Thymus (tissue), 11 donors: ENCODE measurements at regions not wholly inside any gene's neighbourhood (a gene's known extent, or its start where the extent isn't known, plus 50 kb on each side); places are given as distances from the start of the nearest gene placed in this dataset.

Source experiments
- DNase-seq, 9 donors: peaks; one replicate each; pipeline ENCODE4 v3.0.0-alpha.2; 2013; ENCODE audit warnings: low spot score in 9 of 9, low read depth in 6 of 9, missing footprints in 1 of 9
- H3K27ac ChIP-seq, 2 donors: one replicate each; pipeline ENCODE4 v1.5.1; 2013; ENCODE audit warnings: control low read depth in 1 of 2, low read depth in 1 of 2, low read length in 1 of 2, mild to moderate bottlenecking in 1 of 2, moderate library complexity in 1 of 2
- H3K27me3 ChIP-seq, 2 donors: one replicate each; pipeline ENCODE4 v1.5.1; 2013; ENCODE audit warnings: low read length in 1 of 2; ENCODE audit not compliant: control insufficient read depth in 2 of 2, insufficient read depth in 1 of 2
- H3K36me3 ChIP-seq, 2 donors: one replicate each; pipeline ENCODE4 v1.5.1; 2013; ENCODE audit warnings: low read length in 1 of 2, mild to moderate bottlenecking in 1 of 2, moderate library complexity in 1 of 2; ENCODE audit not compliant: control insufficient read depth in 2 of 2, insufficient read depth in 2 of 2
- H3K4me1 ChIP-seq, 2 donors: one replicate each; pipeline ENCODE4 v1.5.1; 2013; ENCODE audit warnings: low read length in 2 of 2; ENCODE audit not compliant: control insufficient read depth in 2 of 2, insufficient read depth in 2 of 2
- H3K4me3 ChIP-seq, 2 donors: one replicate each; pipeline ENCODE4 v1.5.1; 2013; ENCODE audit warnings: low read length in 2 of 2, control low read depth in 1 of 2, mild to moderate bottlenecking in 1 of 2
- H3K9me3 ChIP-seq, 2 donors: one replicate each; pipeline ENCODE4 v1.5.1; 2013; ENCODE audit warnings: low read length in 1 of 2, mild to moderate bottlenecking in 1 of 2; ENCODE audit not compliant: control insufficient read depth in 2 of 2, insufficient read depth in 1 of 2
- WGBS: extraction: QIAGEN DNeasy Blood & Tissue Kit; methylation state at CpG from one replicate; pipeline ENCODE4 v1.1.7; 2013; 5-methylcytosine and 5-hydroxymethylcytosine counted together
- donor health status: healthy.

- Histone ChIP-seq H3K27ac (no peak overlapping the region), H3K9me3 (peaks cover 0 to 4% of the 10 kb centered on the region in 2 donors), H3K27me3 (no peaks in the 10 kb centered on the region), H3K36me3 (no peaks in the 10 kb centered on the region), H3K4me3 (no peak overlapping the region), H3K4me1 (peaks cover 10 to 30% of the 10 kb centered on the region in 2 donors)
- WGBS, result 60% methylated on average over 4 of the region's 4 CpGs
- DNase-seq, result no peak
These were observed 126.1 kb downstream of the SNX18 start for GRCh38 chr5:54643685-54644106.

- WGBS, result 88% methylated on average over 5 of the region's 5 CpGs
These were observed 122.1 kb downstream of the SNX18 start for GRCh38 chr5:54639621-54640020.

GRCh38 chr5:54638106-54638505 is 120.5 kb downstream of the SNX18 start:
- no peak for DNase-seq
- WGBS, result 18% methylated on average over 2 of the region's 2 CpGs
- H3K27me3 ChIP-seq, result no peaks in the 10 kb centered on the region
- no peak overlapping the region for H3K4me3 ChIP-seq
- no peaks in the 10 kb centered on the region for H3K9me3 ChIP-seq
- H3K4me1 ChIP-seq, result no peaks in the 10 kb centered on the region
- no peak overlapping the region for H3K27ac ChIP-seq
- no peaks in the 10 kb centered on the region for H3K36me3 ChIP-seq

More at GRCh38 chr5:54639621-54640020, 122.1 kb downstream of the SNX18 start:
- H3K9me3 ChIP-seq, result no peaks in the 10 kb centered on the region
- no peaks in the 10 kb centered on the region for H3K27me3 ChIP-seq
- DNase-seq, result no peak
- peaks cover 0 to 7% of the 10 kb centered on the region in 2 donors for H3K4me1 ChIP-seq
- no peak overlapping the region for H3K4me3 ChIP-seq
- H3K36me3 ChIP-seq, result no peaks in the 10 kb centered on the region
- no peak overlapping the region for H3K27ac ChIP-seq

GRCh38 chr5:54637654-54638053 is 120.1 kb downstream of the SNX18 start:
- Histone ChIP-seq H3K9me3 (no peaks in the 10 kb centered on the region), H3K4me1 (no peaks in the 10 kb centered on the region), H3K36me3 (no peaks in the 10 kb centered on the region), H3K4me3 (no peak overlapping the region), H3K27ac (peak overlapping the region; percentile 46 to 52), H3K27me3 (no peaks in the 10 kb centered on the region)
- peak in 1 of 9 donors; percentile 12 for DNase-seq
- WGBS, result 90% methylated on average over 6 of the region's 6 CpGs

GRCh38 chr5:54634089-54634488 is 116.5 kb downstream of the SNX18 start:
- WGBS, result 94% methylated on average over 1 of the region's 1 CpG
- no peak overlapping the region for H3K4me3 ChIP-seq
- no peak overlapping the region for H3K27ac ChIP-seq
- H3K4me1 ChIP-seq, result no peaks in the 10 kb centered on the region
- H3K27me3 ChIP-seq, result no peaks in the 10 kb centered on the region
- no peaks in the 10 kb centered on the region for H3K36me3 ChIP-seq
- no peak for DNase-seq
- H3K9me3 ChIP-seq, result peaks cover 0 to 4% of the 10 kb centered on the region in 2 donors

GRCh38 chr5:54632131-54632701 is 114.7 kb downstream of the SNX18 start:
- Histone ChIP-seq H3K9me3 (peaks cover 0 to 4% of the 10 kb centered on the region in 2 donors), H3K36me3 (no peaks in the 10 kb centered on the region), H3K27ac (no peak overlapping the region), H3K4me3 (no peak overlapping the region), H3K27me3 (no peaks in the 10 kb centered on the region), H3K4me1 (no peaks in the 10 kb centered on the region)
- DNase-seq, result no peak
- WGBS, result 96% methylated on average over 6 of the region's 6 CpGs

GRCh38 chr5:54630738-54631359 is 113.3 kb downstream of the SNX18 start:
- H3K36me3 ChIP-seq, result no peaks in the 10 kb centered on the region
- WGBS, result 98% methylated on average over 5 of the region's 5 CpGs
- no peak overlapping the region for H3K27ac ChIP-seq
- H3K4me3 ChIP-seq, result no peak overlapping the region
- peaks cover 0 to 4% of the 10 kb centered on the region in 2 donors for H3K9me3 ChIP-seq
- DNase-seq, result no peak
- H3K27me3 ChIP-seq, result no peaks in the 10 kb centered on the region
- no peaks in the 10 kb centered on the region for H3K4me1 ChIP-seq

GRCh38 chr5:54629115-54629514 is 111.6 kb downstream of the SNX18 start:
- peaks cover 0 to 4% of the 10 kb centered on the region in 2 donors for H3K9me3 ChIP-seq
- no peak for DNase-seq
- no peaks in the 10 kb centered on the region for H3K27me3 ChIP-seq
- 94% methylated on average over 2 of the region's 2 CpGs for WGBS
- H3K36me3 ChIP-seq, result no peaks in the 10 kb centered on the region
- no peaks in the 10 kb centered on the region for H3K4me1 ChIP-seq
- H3K27ac ChIP-seq, result no peak overlapping the region
- H3K4me3 ChIP-seq, result no peak overlapping the region

GRCh38 chr5:54628050-54628449 is 110.5 kb downstream of the SNX18 start:
- peaks cover 0 to 4% of the 10 kb centered on the region in 2 donors for H3K9me3 ChIP-seq
- no peaks in the 10 kb centered on the region for H3K36me3 ChIP-seq
- no peak overlapping the region for H3K4me3 ChIP-seq
- no peaks in the 10 kb centered on the region for H3K27me3 ChIP-seq
- DNase-seq, result no peak
- 100% methylated on average over 1 of the region's 1 CpG for WGBS
- no peaks in the 10 kb centered on the region for H3K4me1 ChIP-seq
- H3K27ac ChIP-seq, result no peak overlapping the region
